ENCODE measurements at regions not wholly inside any gene's neighbourhood (a gene's known extent, or its start where the extent isn't known, plus 50 kb on each side); places are given as distances from the start of the nearest gene placed in this dataset.

- H3K9me2 ChIP-seq (replicated peaks; ENCODE audit: insufficient read depth, low read length) = no peaks in the 10 kb centered on the region
- H4K20me1 ChIP-seq (ENCODE audit: insufficient read depth, low read depth, low read length) = no peaks in the 10 kb centered on the region
- H3K27me3 ChIP-seq (ENCODE audit: low read length) = no peaks in the 10 kb centered on the region
- DNase-seq = no peak
- H3K27ac ChIP-seq (ENCODE audit: low read length) = no peak overlapping the region
- no peaks in the 10 kb centered on the region; the same call in 1 of the 2 replicates for H3K9me3 ChIP-seq (ENCODE audit: low read length)
- no peaks in the 10 kb centered on the region for H3K4me1 ChIP-seq (ENCODE audit: low read length)
- H3K4me2 ChIP-seq (ENCODE audit: low read depth, low read length, poor library complexity, severe bottlenecking) = no peak overlapping the region
- H3K36me3 ChIP-seq (ENCODE audit: insufficient read depth, low read length) = no peaks in the 10 kb centered on the region
- no peak overlapping the region for H3K4me3 ChIP-seq (ENCODE audit: low read length)
- H3K79me2 ChIP-seq (ENCODE audit: low read length) = no peaks in the 10 kb centered on the region
- no peak overlapping the region for H3K9ac ChIP-seq (ENCODE audit: low read length)
- no peak overlapping the region for H2AFZ ChIP-seq (ENCODE audit: low read length)
Measured at GRCh38 chr13:58963321-58963720, 1200.4 kb downstream of the DIAPH3 start.

- Histone ChIP-seq H3K27ac (ENCODE audit: low read length) (no peak overlapping the region), H3K36me3 (ENCODE audit: insufficient read depth, low read length) (no peaks in the 10 kb centered on the region), H3K9me2 (replicated peaks; ENCODE audit: insufficient read depth, low read length) (no peaks in the 10 kb centered on the region), H3K79me2 (ENCODE audit: low read length) (no peaks in the 10 kb centered on the region), H3K4me3 (ENCODE audit: low read length) (no peak overlapping the region), H4K20me1 (ENCODE audit: insufficient read depth, low read depth, low read length) (no peaks in the 10 kb centered on the region), H3K27me3 (ENCODE audit: low read length) (no peaks in the 10 kb centered on the region), H3K9me3 (ENCODE audit: low read length) (no peaks in the 10 kb centered on the region; the same call in 1 of the 2 replicates), H3K4me2 (ENCODE audit: low read depth, low read length, poor library complexity, severe bottlenecking) (no peak overlapping the region), H3K9ac (ENCODE audit: low read length) (no peak overlapping the region), H3K4me1 (ENCODE audit: low read length) (no peaks in the 10 kb centered on the region), H2AFZ (ENCODE audit: low read length) (no peak overlapping the region)
- DNase-seq = no peak
Measured at GRCh38 chr13:58964048-58964447, 1199.7 kb downstream of the DIAPH3 start.

- no peak for DNase-seq
- Histone ChIP-seq H2AFZ (ENCODE audit: low read length) (no peak overlapping the region), H3K27ac (ENCODE audit: low read length) (no peak overlapping the region), H3K79me2 (ENCODE audit: low read length) (no peaks in the 10 kb centered on the region), H3K9me3 (ENCODE audit: low read length) (peaks cover 4% of the 10 kb centered on the region; the same call in 1 of the 2 replicates), H3K27me3 (ENCODE audit: low read length) (no peaks in the 10 kb centered on the region), H3K9me2 (replicated peaks; ENCODE audit: insufficient read depth, low read length) (no peaks in the 10 kb centered on the region), H3K36me3 (ENCODE audit: insufficient read depth, low read length) (no peaks in the 10 kb centered on the region), H3K4me3 (ENCODE audit: low read length) (no peak overlapping the region), H3K9ac (ENCODE audit: low read length) (no peak overlapping the region), H3K4me2 (ENCODE audit: low read depth, low read length, poor library complexity, severe bottlenecking) (no peak overlapping the region), H4K20me1 (ENCODE audit: insufficient read depth, low read depth, low read length) (no peaks in the 10 kb centered on the region), H3K4me1 (ENCODE audit: low read length) (no peaks in the 10 kb centered on the region)
Measured at GRCh38 chr13:58977085-58977484, 1186.6 kb downstream of the DIAPH3 start.

GRCh38 chr13:58978331-58978730, 1185.4 kb downstream of the DIAPH3 start:
- no peaks in the 10 kb centered on the region for H3K9me2 ChIP-seq (replicated peaks; ENCODE audit: insufficient read depth, low read length)
- no peak overlapping the region for H3K27ac ChIP-seq (ENCODE audit: low read length)
- H2AFZ ChIP-seq (ENCODE audit: low read length) = no peak overlapping the region
- H3K36me3 ChIP-seq (ENCODE audit: insufficient read depth, low read length) = no peaks in the 10 kb centered on the region
- DNase-seq = no peak
- no peaks in the 10 kb centered on the region for H3K4me1 ChIP-seq (ENCODE audit: low read length)
- no peak overlapping the region for H3K4me2 ChIP-seq (ENCODE audit: low read depth, low read length, poor library complexity, severe bottlenecking)
- no peaks in the 10 kb centered on the region for H3K79me2 ChIP-seq (ENCODE audit: low read length)
- no peaks in the 10 kb centered on the region for H3K27me3 ChIP-seq (ENCODE audit: low read length)
- no peaks in the 10 kb centered on the region for H4K20me1 ChIP-seq (ENCODE audit: insufficient read depth, low read depth, low read length)
- H3K9ac ChIP-seq (ENCODE audit: low read length) = no peak overlapping the region
- peaks cover 4% of the 10 kb centered on the region; the same call in 1 of the 2 replicates for H3K9me3 ChIP-seq (ENCODE audit: low read length)
- H3K4me3 ChIP-seq (ENCODE audit: low read length) = no peak overlapping the region

- Histone ChIP-seq H4K20me1 (ENCODE audit: insufficient read depth, low read depth, low read length) (no peaks in the 10 kb centered on the region), H3K4me1 (ENCODE audit: low read length) (no peaks in the 10 kb centered on the region), H3K9me3 (ENCODE audit: low read length) (peaks cover 5% of the 10 kb centered on the region; the same call in 1 of the 2 replicates), H3K36me3 (ENCODE audit: insufficient read depth, low read length) (no peaks in the 10 kb centered on the region), H3K27ac (ENCODE audit: low read length) (no peak overlapping the region), H3K4me3 (ENCODE audit: low read length) (no peak overlapping the region), H3K79me2 (ENCODE audit: low read length) (no peaks in the 10 kb centered on the region), H3K27me3 (ENCODE audit: low read length) (no peaks in the 10 kb centered on the region), H3K4me2 (ENCODE audit: low read depth, low read length, poor library complexity, severe bottlenecking) (no peak overlapping the region), H3K9ac (ENCODE audit: low read length) (no peak overlapping the region), H3K9me2 (replicated peaks; ENCODE audit: insufficient read depth, low read length) (no peaks in the 10 kb centered on the region), H2AFZ (ENCODE audit: low read length) (no peak overlapping the region)
- DNase-seq = no peak
Measured at GRCh38 chr13:58979851-58980250, 1183.9 kb downstream of the DIAPH3 start.

- Histone ChIP-seq H4K20me1 (ENCODE audit: insufficient read depth, low read depth, low read length) (no peaks in the 10 kb centered on the region), H3K9ac (ENCODE audit: low read length) (no peak overlapping the region), H3K4me1 (ENCODE audit: low read length) (no peaks in the 10 kb centered on the region), H3K27ac (ENCODE audit: low read length) (no peak overlapping the region), H3K27me3 (ENCODE audit: low read length) (no peaks in the 10 kb centered on the region), H3K9me2 (replicated peaks; ENCODE audit: insufficient read depth, low read length) (no peaks in the 10 kb centered on the region), H3K36me3 (ENCODE audit: insufficient read depth, low read length) (no peaks in the 10 kb centered on the region), H2AFZ (ENCODE audit: low read length) (no peak overlapping the region), H3K4me3 (ENCODE audit: low read length) (no peak overlapping the region), H3K4me2 (ENCODE audit: low read depth, low read length, poor library complexity, severe bottlenecking) (no peak overlapping the region), H3K79me2 (ENCODE audit: low read length) (no peaks in the 10 kb centered on the region), H3K9me3 (ENCODE audit: low read length) (peaks cover 10% of the 10 kb centered on the region; the same call in 1 of the 2 replicates)
- no peak for DNase-seq
Measured at GRCh38 chr13:58985845-58986244, 1177.9 kb downstream of the DIAPH3 start.

GRCh38 chr13:58989556-58989955, 1174.2 kb downstream of the DIAPH3 start:
- peaks cover 14% of the 10 kb centered on the region; the same call in 1 of the 2 replicates for H3K9me3 ChIP-seq (ENCODE audit: low read length)
- no peaks in the 10 kb centered on the region for H4K20me1 ChIP-seq (ENCODE audit: insufficient read depth, low read depth, low read length)
- H3K9ac ChIP-seq (ENCODE audit: low read length) = no peak overlapping the region
- H3K36me3 ChIP-seq (ENCODE audit: insufficient read depth, low read length) = no peaks in the 10 kb centered on the region
- H3K4me1 ChIP-seq (ENCODE audit: low read length) = no peaks in the 10 kb centered on the region
- H3K4me2 ChIP-seq (ENCODE audit: low read depth, low read length, poor library complexity, severe bottlenecking) = no peak overlapping the region
- no peaks in the 10 kb centered on the region for H3K9me2 ChIP-seq (replicated peaks; ENCODE audit: insufficient read depth, low read length)
- no peaks in the 10 kb centered on the region for H3K79me2 ChIP-seq (ENCODE audit: low read length)
- H3K4me3 ChIP-seq (ENCODE audit: low read length) = no peak overlapping the region
- no peak overlapping the region for H3K27ac ChIP-seq (ENCODE audit: low read length)
- no peak overlapping the region for H2AFZ ChIP-seq (ENCODE audit: low read length)
- no peaks in the 10 kb centered on the region for H3K27me3 ChIP-seq (ENCODE audit: low read length)
- DNase-seq = no peak

GRCh38 chr13:58991826-58992477, 1171.8 kb downstream of the DIAPH3 start:
- H3K36me3 ChIP-seq (ENCODE audit: insufficient read depth, low read length) = no peaks in the 10 kb centered on the region
- H3K9me2 ChIP-seq (replicated peaks; ENCODE audit: insufficient read depth, low read length) = no peaks in the 10 kb centered on the region
- no peak overlapping the region for H3K9ac ChIP-seq (ENCODE audit: low read length)
- no peak overlapping the region for H3K4me3 ChIP-seq (ENCODE audit: low read length)
- no peak for DNase-seq
- no peak overlapping the region for H3K4me2 ChIP-seq (ENCODE audit: low read depth, low read length, poor library complexity, severe bottlenecking)
- H3K4me1 ChIP-seq (ENCODE audit: low read length) = no peaks in the 10 kb centered on the region
- no peak overlapping the region for H2AFZ ChIP-seq (ENCODE audit: low read length)
- no peaks in the 10 kb centered on the region for H4K20me1 ChIP-seq (ENCODE audit: insufficient read depth, low read depth, low read length)
- H3K27ac ChIP-seq (ENCODE audit: low read length) = no peak overlapping the region
- H3K79me2 ChIP-seq (ENCODE audit: low read length) = no peaks in the 10 kb centered on the region
- H3K27me3 ChIP-seq (ENCODE audit: low read length) = no peaks in the 10 kb centered on the region
- H3K9me3 ChIP-seq (ENCODE audit: low read length) = peaks cover 9% of the 10 kb centered on the region; the same call in 1 of the 2 replicates
